Omental fat pad (tissue), 3 donors: ENCODE measurements at regions not wholly inside any gene's neighbourhood (a gene's known extent, or its start where the extent isn't known, plus 50 kb on each side); places are given as distances from the start of the nearest gene placed in this dataset.

Experiments used
- ATAC-seq: fragments of 150-250 bp; one replicate; pipeline ENCODE4 v1.9.1; 2016; ENCODE audit warnings: mild to moderate bottlenecking, moderate library complexity; ENCODE audit not compliant: low FRiP score
- DNase-seq: peaks from one replicate; pipeline ENCODE4 v3.0.0-alpha.2; 2019; ENCODE audit warnings: low spot score
- CTCF ChIP-seq, 3 donors: fragments of 450-650 bp; IDR thresholded peaks; one replicate each; pipeline ENCODE4 v1.5.1; 2016 to 2017; ENCODE audit warnings: antibody characterized with exemption in 3 of 3, mild to moderate bottlenecking in 3 of 3, moderate library complexity in 2 of 3

DNA sequence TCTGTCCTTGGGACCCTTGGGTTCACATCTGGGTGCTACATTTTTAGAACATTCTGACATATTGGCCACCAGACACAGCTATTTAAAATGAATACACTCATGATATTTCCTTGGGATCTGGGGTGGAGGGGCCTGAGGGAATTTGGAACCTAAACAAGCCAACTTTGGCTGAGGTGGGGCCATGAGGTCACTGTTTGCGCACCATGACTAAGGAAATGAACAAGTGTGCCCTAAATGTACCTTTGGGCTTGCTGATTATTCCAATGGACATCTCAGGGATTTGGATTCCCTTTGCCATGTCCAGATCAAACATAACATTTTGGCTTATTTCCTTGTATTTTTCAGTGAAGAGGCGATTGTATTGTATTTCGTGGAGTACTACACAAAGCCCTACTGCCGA is 80.5 kb upstream of the SEC11C start:
- TF ChIP-seq CTCF (IDR thresholded peaks at IDR 0.05) = no peak
- no peak for DNase-seq
- no peak for ATAC-seq

GRCh38 chr18:59060551-59060950 is 79.1 kb upstream of the SEC11C start:
- no peak for TF ChIP-seq CTCF (IDR thresholded peaks at IDR 0.05)
- no peak for DNase-seq
- ATAC-seq = no peak

DNA sequence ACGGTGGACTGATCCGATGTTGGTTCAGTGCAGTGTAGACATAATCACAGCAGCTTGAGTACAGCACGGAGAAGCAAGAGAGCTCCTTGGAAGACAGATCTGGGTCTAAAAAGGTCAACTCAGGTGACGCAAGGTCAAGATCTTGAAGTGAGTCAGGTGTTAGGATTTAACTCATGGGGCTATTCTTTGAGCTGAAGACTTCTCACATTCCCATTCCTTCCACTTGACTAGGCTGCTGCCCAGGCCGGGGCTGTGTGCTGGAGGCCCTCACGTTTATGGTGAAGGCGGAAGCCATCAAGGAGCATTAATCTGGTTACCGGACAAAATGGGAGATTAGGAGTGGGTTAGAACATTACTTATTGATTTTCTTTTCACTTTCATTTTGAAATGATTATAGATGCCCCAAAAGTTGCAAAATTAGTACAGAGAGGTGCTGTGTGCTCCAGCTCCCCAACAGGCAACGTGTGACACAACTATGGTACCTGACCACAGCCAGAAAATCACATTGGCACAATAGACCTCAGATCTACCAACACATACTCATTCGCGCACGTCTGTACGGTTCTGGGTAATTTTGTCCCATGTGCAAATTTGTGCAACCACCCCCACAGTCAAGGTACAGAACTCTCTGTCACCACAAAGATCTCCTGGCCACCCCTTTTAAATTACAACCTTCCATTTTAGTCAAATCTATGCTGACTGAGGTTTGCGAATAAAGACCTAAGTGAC is 77.6 kb upstream of the SEC11C start:
- DNase-seq = no peak
- no peak for TF ChIP-seq CTCF (IDR thresholded peaks at IDR 0.05)
- ATAC-seq = no peak

DNA sequence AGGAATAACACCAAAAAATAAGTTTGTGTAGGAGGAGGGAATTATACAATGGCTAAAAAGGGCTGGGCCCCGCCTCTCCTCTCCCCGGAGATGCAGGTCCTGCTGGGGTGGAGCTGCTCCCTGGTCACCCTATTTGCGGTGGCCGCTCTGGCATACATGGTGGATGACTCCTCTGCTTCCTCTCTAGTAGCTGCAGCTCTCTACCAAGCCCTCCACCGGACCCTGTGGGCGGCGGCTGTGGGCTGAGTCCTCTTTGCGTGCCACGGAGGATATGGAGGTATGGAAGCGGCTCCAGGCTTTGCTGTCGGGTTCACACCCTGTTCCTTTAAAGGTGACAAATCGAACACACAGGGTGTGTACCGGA is 77.1 kb upstream of the SEC11C start:
- DNase-seq (no peak), ATAC-seq (no peak)
- no peak for TF ChIP-seq CTCF (IDR thresholded peaks at IDR 0.05)

DNA sequence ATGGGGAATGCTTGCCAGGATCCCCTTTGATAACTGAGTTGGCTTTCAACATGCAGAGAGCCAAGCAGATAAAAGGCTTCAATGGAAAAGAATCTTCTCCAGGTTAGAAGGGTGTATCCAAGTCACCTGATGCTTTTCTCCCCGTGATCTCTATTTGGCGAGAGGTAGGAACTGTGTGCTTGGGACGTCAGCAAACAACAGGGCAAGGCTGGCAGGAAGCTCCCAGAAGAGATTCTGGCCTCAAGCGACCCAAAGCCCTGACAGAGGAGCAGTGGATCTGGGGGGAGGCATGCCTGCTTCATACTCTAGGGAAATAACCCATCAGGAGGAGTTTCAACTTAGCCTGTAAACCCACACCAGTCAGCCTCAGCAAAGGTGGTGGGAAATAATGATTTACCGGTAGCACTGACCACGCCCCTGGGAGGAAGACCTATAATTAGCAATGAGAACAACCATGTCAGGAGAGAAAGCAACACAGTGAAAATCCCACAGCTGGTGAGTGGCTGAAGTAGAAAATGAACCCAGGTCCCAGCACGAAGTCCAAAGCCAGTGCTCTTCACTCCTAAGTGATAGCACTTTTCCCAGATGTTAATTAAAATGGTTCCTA is 76.3 kb upstream of the SEC11C start:
- ATAC-seq = no peak
- no peak for DNase-seq
- TF ChIP-seq CTCF (IDR thresholded peaks at IDR 0.05) = no peak

GRCh38 chr18:59063912-59064311 is 75.8 kb upstream of the SEC11C start:
- DNase-seq = no peak
- ATAC-seq = no peak
- no peak for TF ChIP-seq CTCF (IDR thresholded peaks at IDR 0.05)

GRCh38 chr18:59065684-59066083 is 74.0 kb upstream of the SEC11C start:
- no peak for DNase-seq
- no peak for ATAC-seq
- TF ChIP-seq CTCF (IDR thresholded peaks at IDR 0.05) = no peak
